Naive thymus-derived CD4-positive, alpha-beta T cell (primary cell): ENCODE measurements at regions not wholly inside any gene's neighbourhood (a gene's known extent, or its start where the extent isn't known, plus 50 kb on each side); places are given as distances from the start of the nearest gene placed in this dataset.
A peak's percentile ranks its signal among the peaks of the same experiment; 100 is the strongest.

Experiments
- ATAC-seq: fragments of 150-1000 bp; cut with Tn5 transposase; 2 replicates; pipeline ENCODE4 v1.10.0; 2021; ENCODE audit warnings: mild to moderate bottlenecking, moderate library complexity
- CTCF ChIA-PET: fragments of 350-600 bp; sonication (Branson Sonifier 250); formaldehyde crosslinking; loops from one replicate; lab custom pipeline; 2021; ENCODE audit warnings: antibody characterized with exemption; lab: Charles Lee
- POLR2A ChIA-PET: fragments of 350-600 bp; sonication (Branson Sonifier 250); formaldehyde crosslinking; loops from one replicate; lab custom pipeline; 2021; ENCODE audit warnings: antibody characterized with exemption, inconsistent platforms; lab: Charles Lee
- DNase-seq, 9 donors: peaks; one replicate each; pipeline versions ENCODE4 v3.0.0 to v3.0.0-alpha.2; 2020 to 2022; ENCODE audit warnings: mixed read lengths in 1 of 9
- H3K27ac ChIP-seq: one replicate; pipeline ENCODE4 v1.7.0; 2013; ENCODE audit warnings: mild to moderate bottlenecking, low read depth, low read length, moderate library complexity
- H3K27me3 ChIP-seq, 2 donors: one replicate each; pipeline ENCODE4 v1.7.0; 2013; ENCODE audit warnings: low read length in 2 of 2, mild to moderate bottlenecking in 2 of 2, moderate library complexity in 2 of 2; ENCODE audit not compliant: control insufficient read depth in 2 of 2, insufficient read depth in 2 of 2
- H3K36me3 ChIP-seq, 3 experiments: 1 replicate in 2 of 3; 2 replicates in 1 of 3; pipeline ENCODE4 v1.7.0; 2013; ENCODE audit warnings: low read length in 3 of 3, mild to moderate bottlenecking in 3 of 3, moderate library complexity in 1 of 3; ENCODE audit not compliant: insufficient read depth in 3 of 3, control insufficient read depth in 2 of 3
- H3K4me1 ChIP-seq, 2 donors: one replicate each; pipeline ENCODE4 v1.7.0; 2013; ENCODE audit warnings: low read length in 2 of 2, mild to moderate bottlenecking in 2 of 2, moderate library complexity in 1 of 2; ENCODE audit not compliant: control insufficient read depth in 2 of 2, insufficient read depth in 2 of 2
- H3K4me3 ChIP-seq: 2 replicates; pipeline ENCODE4 v1.7.0; 2013; ENCODE audit warnings: mild to moderate bottlenecking, low read length
- H3K9me3 ChIP-seq, 3 experiments: 1 replicate in 2 of 3; 2 replicates in 1 of 3; pipeline ENCODE4 v1.7.0; 2013; ENCODE audit warnings: low read length in 3 of 3; ENCODE audit not compliant: control insufficient read depth in 2 of 3
- H3K27ac Mint-ChIP-seq, 9 donors: one replicate each; pipeline ENCODE4 v1.8.0; 2020 to 2022; ENCODE audit warnings: mixed read lengths in 9 of 9, mild to moderate bottlenecking in 8 of 9, moderate library complexity in 5 of 9, inconsistent platforms in 2 of 9
- H3K27me3 Mint-ChIP-seq, 5 donors: one replicate each; pipeline ENCODE4 v1.8.0; 2021 to 2022; ENCODE audit warnings: mixed read lengths in 5 of 5, mild to moderate bottlenecking in 1 of 5
- H3K36me3 Mint-ChIP-seq, 5 donors: one replicate each; pipeline ENCODE4 v1.8.0; 2020 to 2022; ENCODE audit warnings: mixed read lengths in 5 of 5, mild to moderate bottlenecking in 3 of 5, inconsistent platforms in 1 of 5
- H3K4me1 Mint-ChIP-seq, 7 donors: one replicate each; pipeline ENCODE4 v1.8.0; 2020 to 2022; ENCODE audit warnings: mixed read lengths in 7 of 7, mild to moderate bottlenecking in 3 of 7, inconsistent platforms in 1 of 7
- H3K4me3 Mint-ChIP-seq, 10 donors: one replicate each; pipeline ENCODE4 v1.8.0; 2020 to 2022; ENCODE audit warnings: mild to moderate bottlenecking in 10 of 10, mixed read lengths in 10 of 10, moderate library complexity in 6 of 10, inconsistent platforms in 2 of 10
- H3K9me3 Mint-ChIP-seq, 11 donors: one replicate each; pipeline ENCODE4 v1.8.0; 2020 to 2022; ENCODE audit warnings: mixed read lengths in 11 of 11, mild to moderate bottlenecking in 4 of 11, inconsistent platforms in 1 of 11, moderate library complexity in 1 of 11
- intact Hi-C, 2 donors: fragments of 100-400 bp; cut with micrococcal nuclease; formaldehyde crosslinking; loops; one replicate each; pipeline ENCODE4 v1.15.1; 2023

DNA sequence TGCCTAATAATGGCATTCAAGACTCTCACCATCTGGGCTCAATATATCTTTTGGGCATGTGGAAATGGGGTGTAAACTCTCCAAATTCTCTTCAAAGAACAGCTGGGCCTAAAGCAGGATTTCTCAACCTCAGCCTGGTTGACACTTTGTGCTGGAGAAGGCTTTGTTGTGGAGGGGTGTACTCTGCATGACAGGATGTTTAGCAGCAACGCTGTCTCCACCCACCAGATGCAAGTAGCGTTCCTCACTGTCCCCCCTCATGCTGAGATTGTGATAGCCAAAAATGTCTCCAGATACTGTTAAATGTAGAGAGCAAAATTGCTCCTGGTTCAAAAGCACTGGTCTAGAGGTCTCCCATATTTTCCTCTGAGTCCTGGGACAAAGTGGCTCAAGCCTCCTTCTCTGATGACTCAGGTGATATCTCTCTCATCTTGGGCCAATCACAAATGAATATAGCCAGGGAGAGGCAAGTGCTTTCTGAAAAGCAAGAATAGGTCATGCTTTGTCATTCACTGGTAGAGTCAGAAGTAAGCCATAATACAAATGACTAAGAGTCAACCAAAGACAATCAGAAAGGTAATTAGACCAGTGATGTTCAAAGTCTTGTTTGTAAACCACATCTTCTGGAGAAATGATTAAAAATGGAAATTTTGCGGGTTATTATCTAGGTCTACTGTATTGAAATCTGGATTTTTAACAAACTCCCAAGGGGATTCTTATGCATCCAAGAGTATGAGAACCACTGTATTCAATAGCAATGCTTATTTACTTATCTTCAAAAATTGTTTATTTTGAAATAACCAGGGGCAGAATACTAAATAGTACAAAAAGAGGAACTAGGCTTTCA lies 330.8 kb downstream of the PTEN start:
- Mint-ChIP-seq H3K4me3 (peak overlapping the region; percentile 61 to 80 (median 72)), H3K27me3 (peaks cover 0 to 2% (median 0%) of the 10 kb centered on the region in 5 donors), H3K4me1 (peaks cover 21 to 71% (median 52%) of the 10 kb centered on the region in 7 donors), H3K9me3 (peaks cover 0 to 10% (median 0%) of the 10 kb centered on the region in 11 donors), H3K36me3 (peaks cover 0 to 8% (median 0%) of the 10 kb centered on the region in 5 donors), H3K27ac (peak overlapping the region; percentile 72 to 94 (median 89))
- intact Hi-C loops, result loop anchor here (1.0 to 5.0 kb wide), 8 partner anchors 41 to 332 kb away; partner anchors contain the start of genes KLLN (in 1 of the 2) and PTEN (in 1 of the 2)
- peak in 8 of 9 donors; percentile 24 to 83 (median 72) for DNase-seq
- H3K27ac ChIP-seq, result peak overlapping the region; percentile 53
- CTCF ChIA-PET, result interaction anchor here (1.3 to 1.5 kb wide), 2 partner anchors 192 to 194 kb away, joined by 3 to 4 read pairs; no protein-coding TSS in a partner anchor
- H3K27me3 ChIP-seq, result no peaks in the 10 kb centered on the region
- no peaks in the 10 kb centered on the region for H3K9me3 ChIP-seq
- peak overlapping the region; percentile 9 for H3K4me3 ChIP-seq
- peak; percentile 98 for ATAC-seq
- peaks cover 32% of the 10 kb centered on the region in 2 donors for H3K4me1 ChIP-seq
- no peaks in the 10 kb centered on the region for H3K36me3 ChIP-seq
- POLR2A ChIA-PET, result interaction anchor here (1.0 to 1.9 kb wide), 3 partner anchors 10 to 332 kb away, joined by 3 to 12 read pairs (median 4); partner anchors contain the start of genes KLLN and PTEN

DNA sequence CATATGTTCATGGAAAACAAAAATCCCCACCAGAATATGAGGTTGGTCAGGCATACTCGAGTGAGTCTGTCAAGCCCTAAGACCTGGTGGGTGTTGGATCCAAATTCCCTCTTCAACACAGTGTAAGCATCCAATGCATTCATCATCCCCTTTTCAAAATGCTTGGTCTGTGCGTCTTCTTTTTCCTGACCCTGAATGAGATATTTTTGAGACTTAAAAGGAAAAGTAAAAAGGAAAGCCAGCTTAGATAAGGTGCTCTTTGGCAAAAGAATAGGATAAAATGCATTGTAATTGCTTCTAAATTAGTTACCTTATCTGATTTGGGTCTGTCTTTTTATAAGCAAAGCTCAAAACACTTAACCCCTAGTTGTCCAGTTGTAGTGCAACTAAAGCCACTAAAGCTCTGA lies 331.5 kb downstream of the PTEN start:
- H3K36me3 Mint-ChIP-seq, result peaks cover 0 to 8% (median 0%) of the 10 kb centered on the region in 5 donors
- peaks cover 21 to 70% (median 52%) of the 10 kb centered on the region in 7 donors for H3K4me1 Mint-ChIP-seq
- peak overlapping the region in 3 of 10 donors; percentile 28 to 79 (median 74) for H3K4me3 Mint-ChIP-seq
- intact Hi-C loops, result loop anchor here (1.0 to 5.0 kb wide), 8 partner anchors 42 to 333 kb away; partner anchors contain the start of genes KLLN (in 1 of the 2) and PTEN (in 1 of the 2)
- peaks cover 0 to 2% (median 0%) of the 10 kb centered on the region in 5 donors for H3K27me3 Mint-ChIP-seq
- Histone ChIP-seq H3K36me3 (no peaks in the 10 kb centered on the region), H3K9me3 (no peaks in the 10 kb centered on the region), H3K4me1 (peaks cover 32% of the 10 kb centered on the region in 2 donors), H3K27ac (no peak overlapping the region), H3K27me3 (no peaks in the 10 kb centered on the region), H3K4me3 (no peak overlapping the region)
- DNase-seq (no peak), ATAC-seq (no peak)
- ChIA-PET CTCF (interaction anchor here (0.6 to 1.3 kb wide), 2 partner anchors 152 to 193 kb away, joined by 3 read pairs; no protein-coding TSS in a partner anchor), POLR2A (interaction anchor here (1.1 to 1.9 kb wide), 2 partner anchors 103 to 333 kb away, joined by 3 to 12 read pairs; partner anchors contain the start of genes KLLN and PTEN)
- peaks cover 0 to 10% (median 0%) of the 10 kb centered on the region in 11 donors for H3K9me3 Mint-ChIP-seq
- peak overlapping the region; percentile 5 to 94 (median 89) for H3K27ac Mint-ChIP-seq

DNA sequence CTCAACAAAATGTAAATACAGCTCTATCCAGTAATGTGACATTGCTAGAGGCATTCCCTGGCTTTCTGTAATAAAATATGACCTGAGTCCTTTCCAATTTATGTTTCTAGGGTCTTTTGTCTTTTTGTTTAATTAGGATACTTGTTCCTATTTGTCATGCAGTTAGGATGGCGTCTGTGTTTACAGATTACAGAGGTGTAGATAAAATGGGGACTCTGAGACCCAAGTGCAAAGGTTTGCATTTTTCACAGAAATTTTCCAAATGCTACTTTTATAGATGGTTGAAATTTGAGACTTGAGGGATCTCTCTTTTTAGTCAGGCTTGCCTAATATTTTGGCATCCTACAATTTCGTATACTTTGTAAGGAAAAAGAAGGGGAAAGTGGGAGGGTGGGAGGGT lies 332.4 kb downstream of the PTEN start:
- no peaks in the 10 kb centered on the region for H3K27me3 ChIP-seq
- DNase-seq (no peak), ATAC-seq (no peak)
- POLR2A ChIA-PET, result interaction anchor here (1.1 kb wide), 1 partner anchor 104 kb away, joined by 3 read pairs; no protein-coding TSS in a partner anchor
- no peaks in the 10 kb centered on the region for H3K36me3 ChIP-seq
- H3K9me3 Mint-ChIP-seq, result peaks cover 0 to 8% (median 0%) of the 10 kb centered on the region in 11 donors
- H3K4me1 ChIP-seq, result peaks cover 32% of the 10 kb centered on the region in 2 donors
- no peak overlapping the region for H3K27ac ChIP-seq
- H3K27me3 Mint-ChIP-seq, result no peaks in the 10 kb centered on the region
- CTCF ChIA-PET, result no interaction called here
- H3K4me3 ChIP-seq, result no peak overlapping the region
- peaks cover 0 to 8% (median 0%) of the 10 kb centered on the region in 5 donors for H3K36me3 Mint-ChIP-seq
- no peaks in the 10 kb centered on the region for H3K9me3 ChIP-seq
- peak overlapping the region in 7 of 9 donors; percentile 5 to 94 (median 89) for H3K27ac Mint-ChIP-seq
- intact Hi-C loops, result loop anchor here (2.0 kb wide), 3 partner anchors 43 to 191 kb away; no protein-coding TSS in a partner anchor
- peaks cover 21 to 61% (median 48%) of the 10 kb centered on the region in 7 donors for H3K4me1 Mint-ChIP-seq
- peak overlapping the region in 1 of 10 donors; percentile 79 for H3K4me3 Mint-ChIP-seq

DNA sequence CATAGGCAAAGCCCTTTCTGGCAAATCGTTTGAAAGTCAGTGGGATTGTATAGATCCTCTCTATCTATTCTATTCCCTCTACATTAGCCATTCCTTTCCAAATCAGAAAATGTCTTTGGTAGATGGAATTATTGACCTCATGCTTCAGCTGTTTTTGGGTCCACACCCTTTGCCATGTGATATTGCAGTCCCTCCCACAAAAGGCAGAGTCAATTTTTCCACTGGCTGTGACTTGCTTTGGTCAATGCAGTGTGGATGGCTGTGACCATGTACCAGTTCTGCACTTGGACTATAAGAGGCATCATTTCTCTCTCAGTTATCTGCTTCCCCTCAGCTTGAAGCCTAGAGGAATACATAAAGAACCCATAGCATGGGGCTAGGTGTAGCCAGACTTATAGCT lies 332.9 kb downstream of the PTEN start:
- no peak overlapping the region for H3K4me3 Mint-ChIP-seq
- H3K4me1 ChIP-seq, result peaks cover 32% of the 10 kb centered on the region in 2 donors
- ChIA-PET CTCF (no interaction called here), POLR2A (no interaction called here)
- H3K27me3 Mint-ChIP-seq, result no peaks in the 10 kb centered on the region
- peaks cover 0 to 8% (median 0%) of the 10 kb centered on the region in 5 donors for H3K36me3 Mint-ChIP-seq
- H3K36me3 ChIP-seq, result no peaks in the 10 kb centered on the region
- intact Hi-C loops, result no loop called here
- peak overlapping the region in 3 of 9 donors; percentile 36 to 94 (median 65) for H3K27ac Mint-ChIP-seq
- no peak overlapping the region for H3K4me3 ChIP-seq
- no peak overlapping the region for H3K27ac ChIP-seq
- H3K9me3 Mint-ChIP-seq, result peaks cover 0 to 8% (median 0%) of the 10 kb centered on the region in 11 donors
- no peaks in the 10 kb centered on the region for H3K27me3 ChIP-seq
- no peak for DNase-seq
- H3K9me3 ChIP-seq, result no peaks in the 10 kb centered on the region
- H3K4me1 Mint-ChIP-seq, result peaks cover 21 to 58% (median 47%) of the 10 kb centered on the region in 7 donors
- ATAC-seq, result no peak

DNA sequence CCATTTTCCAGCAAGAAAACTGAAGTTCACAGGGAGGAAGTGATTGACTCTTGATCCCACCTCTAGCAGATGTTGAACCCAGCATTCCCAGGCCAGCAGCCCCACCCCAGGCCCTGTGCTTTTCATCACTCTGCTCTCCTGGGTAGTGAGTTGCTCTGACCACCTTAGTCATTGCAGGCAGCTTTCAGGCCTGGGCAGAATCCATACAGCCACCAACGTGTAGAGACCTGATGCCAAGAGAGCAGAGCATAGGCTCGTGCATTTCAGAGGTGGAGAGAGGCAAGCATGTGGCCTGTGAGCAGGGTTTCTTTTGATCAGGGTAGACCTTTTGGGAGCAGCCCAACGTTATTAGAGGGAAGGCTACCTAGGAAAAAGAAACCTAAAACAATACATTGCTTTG lies 334.6 kb downstream of the PTEN start:
- H3K4me1 Mint-ChIP-seq, result peaks cover 21 to 40% (median 33%) of the 10 kb centered on the region in 7 donors
- H3K27me3 Mint-ChIP-seq, result no peaks in the 10 kb centered on the region
- DNase-seq (no peak), ATAC-seq (no peak)
- peaks cover 0 to 8% (median 0%) of the 10 kb centered on the region in 11 donors for H3K9me3 Mint-ChIP-seq
- Histone ChIP-seq H3K9me3 (no peaks in the 10 kb centered on the region), H3K4me3 (no peak overlapping the region), H3K4me1 (peaks cover 26 to 29% of the 10 kb centered on the region in 2 donors), H3K36me3 (no peaks in the 10 kb centered on the region), H3K27me3 (peaks cover 0 to 3% of the 10 kb centered on the region in 2 donors), H3K27ac (no peak overlapping the region)
- POLR2A ChIA-PET, result no interaction called here
- intact Hi-C loops, result no loop called here
- H3K4me3 Mint-ChIP-seq, result no peak overlapping the region
- CTCF ChIA-PET, result no interaction called here
- peak overlapping the region in 1 of 9 donors; percentile 56 for H3K27ac Mint-ChIP-seq
- peaks cover 0 to 8% (median 0%) of the 10 kb centered on the region in 5 donors for H3K36me3 Mint-ChIP-seq

DNA sequence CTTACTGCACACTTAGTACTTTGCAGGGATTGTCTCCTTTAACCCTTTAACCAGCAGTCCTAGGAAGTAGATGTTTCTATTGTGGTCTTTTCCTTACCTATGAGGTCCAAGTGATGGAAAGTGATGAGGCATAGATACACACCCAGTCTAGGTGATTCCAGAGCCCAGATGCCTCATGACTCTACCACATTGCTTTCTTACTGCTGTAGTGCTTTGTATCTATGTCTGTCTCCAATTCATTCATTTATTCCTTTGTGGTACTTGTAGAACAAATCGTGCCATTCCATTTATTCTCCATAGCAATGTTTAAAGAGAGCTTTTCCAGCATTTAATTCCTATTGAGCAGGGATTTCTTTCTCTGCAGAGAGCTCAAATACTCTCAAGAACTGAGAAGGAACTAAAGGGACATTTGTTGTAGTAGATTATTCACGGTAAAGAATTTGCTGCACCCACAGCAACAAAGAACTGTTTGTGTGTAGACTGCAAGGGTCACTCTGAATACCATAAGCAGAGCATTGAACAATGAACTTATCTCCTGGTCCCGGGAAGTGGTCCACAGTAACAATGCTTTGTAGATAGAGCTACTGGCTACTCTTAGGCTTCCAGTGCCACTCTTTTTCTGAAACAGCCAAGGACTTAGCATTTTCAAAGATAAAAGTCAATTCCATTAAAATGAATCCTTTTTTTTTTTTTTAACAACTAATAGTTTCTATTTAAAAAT lies 337.0 kb downstream of the PTEN start:
- intact Hi-C loops, result no loop called here
- Histone ChIP-seq H3K27me3 (peaks cover 0 to 3% of the 10 kb centered on the region in 2 donors), H3K4me3 (no peak overlapping the region), H3K36me3 (no peaks in the 10 kb centered on the region), H3K27ac (no peak overlapping the region), H3K9me3 (no peaks in the 10 kb centered on the region), H3K4me1 (peaks cover 3 to 5% of the 10 kb centered on the region in 2 donors)
- ChIA-PET CTCF (interaction anchor here (0.6 to 0.7 kb wide), 2 partner anchors 110 to 338 kb away, joined by 3 read pairs; no protein-coding TSS in a partner anchor), POLR2A (interaction anchor here (0.6 kb wide), 4 partner anchors 11 to 232 kb away, joined by 3 to 4 read pairs (median 4); no protein-coding TSS in a partner anchor)
- DNase-seq (no peak), ATAC-seq (no peak)
- H3K9me3 Mint-ChIP-seq, result peaks cover 0 to 8% (median 0%) of the 10 kb centered on the region in 11 donors
- peaks cover 0 to 8% (median 0%) of the 10 kb centered on the region in 5 donors for H3K36me3 Mint-ChIP-seq
- peaks cover 2 to 16% (median 9%) of the 10 kb centered on the region in 7 donors for H3K4me1 Mint-ChIP-seq
- H3K27ac Mint-ChIP-seq, result peak overlapping the region in 1 of 9 donors; percentile 13
- peaks cover 0 to 4% (median 0%) of the 10 kb centered on the region in 5 donors for H3K27me3 Mint-ChIP-seq
- H3K4me3 Mint-ChIP-seq, result no peak overlapping the region
